ENCODE measurements at regions not wholly inside any gene's neighbourhood (a gene's known extent, or its start where the extent isn't known, plus 50 kb on each side); places are given as distances from the start of the nearest gene placed in this dataset.

DNA sequence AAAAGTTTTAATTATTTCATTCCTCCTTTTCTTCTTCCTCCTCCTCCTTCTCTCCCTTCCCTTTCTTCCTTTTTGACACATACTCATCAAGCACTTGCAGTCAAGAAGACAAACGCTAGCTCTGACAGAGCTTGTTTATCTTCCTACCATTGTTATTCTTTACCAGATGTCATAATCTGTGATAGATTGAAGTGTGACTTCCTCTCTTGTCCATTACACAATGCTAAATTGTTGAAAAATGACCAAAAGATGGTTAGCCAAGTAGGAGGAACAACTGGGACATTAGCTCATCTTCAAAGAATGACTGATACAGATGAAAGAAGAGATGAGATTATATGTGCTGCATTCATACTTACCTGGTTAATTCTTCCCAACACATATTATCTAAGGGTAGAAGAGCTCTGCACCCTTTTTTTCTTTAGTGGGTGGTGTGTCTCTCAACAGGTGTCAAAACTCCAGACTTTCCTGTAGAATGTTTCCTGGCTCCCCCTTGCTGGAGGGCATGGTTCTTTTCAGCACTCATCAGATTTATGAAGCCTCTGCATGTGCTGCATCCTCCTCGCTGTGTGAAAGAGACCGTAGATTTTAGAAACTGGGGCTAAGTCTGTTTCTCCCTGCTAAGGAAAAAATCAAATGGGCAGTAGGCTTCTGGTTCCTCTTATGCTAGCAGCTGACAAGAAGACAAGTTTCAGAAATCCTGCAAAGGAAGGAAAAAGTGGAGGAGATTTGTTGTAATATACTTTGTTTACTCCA lies 147.1 kb downstream of the TMX1 start:
- DNase-seq (ENCODE audit: low read depth): no peak
- in situ Hi-C loops (cut with HindIII; ENCODE audit: low pct_unique_long_range_greater_than_20kb, low sequenced_read_pairs): no loop called here

DNA sequence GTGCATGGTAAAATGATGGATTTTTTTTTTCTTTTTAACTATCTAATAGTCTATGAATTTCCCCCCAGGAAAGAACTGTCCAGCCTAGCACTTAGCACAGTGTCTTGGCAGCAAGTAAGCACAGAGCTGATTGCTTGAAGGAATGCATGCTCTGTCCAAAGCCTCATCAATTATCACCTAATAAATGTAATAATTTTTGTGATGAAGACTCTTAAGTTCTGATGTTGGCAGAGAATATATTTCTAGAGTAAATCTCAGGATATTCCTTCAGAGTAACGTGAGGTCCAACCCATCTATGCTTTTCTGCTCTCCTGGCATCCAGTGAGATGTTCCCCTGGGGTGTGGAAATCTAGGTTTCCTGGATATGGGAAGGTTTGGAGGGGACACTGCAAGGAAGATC lies 152.4 kb downstream of the TMX1 start:
- in situ Hi-C loops (cut with HindIII; ENCODE audit: low pct_unique_long_range_greater_than_20kb, low sequenced_read_pairs): no loop called here
- DNase-seq (ENCODE audit: low read depth): no peak

DNA sequence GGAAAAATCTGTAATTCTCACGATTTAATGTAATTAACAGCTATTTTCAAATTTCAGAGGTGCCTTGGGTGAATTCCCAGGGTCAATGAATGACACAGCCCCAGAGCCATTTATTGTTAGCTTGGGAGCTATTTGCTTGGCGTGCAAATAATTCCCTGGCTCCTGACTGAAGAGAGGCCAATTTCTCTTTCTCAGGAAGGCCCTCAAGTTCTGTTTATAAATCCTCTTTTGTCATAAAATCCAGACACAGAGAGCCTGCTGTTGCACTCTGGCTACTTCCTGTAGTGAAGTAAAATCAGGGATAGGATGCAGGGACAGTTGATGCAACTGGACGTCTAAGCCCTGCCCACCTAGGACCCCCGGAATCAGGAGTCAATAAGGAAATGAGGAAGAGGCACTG lies 154.3 kb downstream of the TMX1 start:
- DNase-seq (ENCODE audit: low read depth): no peak
- in situ Hi-C loops (cut with HindIII; ENCODE audit: low pct_unique_long_range_greater_than_20kb, low sequenced_read_pairs): no loop called here

DNA sequence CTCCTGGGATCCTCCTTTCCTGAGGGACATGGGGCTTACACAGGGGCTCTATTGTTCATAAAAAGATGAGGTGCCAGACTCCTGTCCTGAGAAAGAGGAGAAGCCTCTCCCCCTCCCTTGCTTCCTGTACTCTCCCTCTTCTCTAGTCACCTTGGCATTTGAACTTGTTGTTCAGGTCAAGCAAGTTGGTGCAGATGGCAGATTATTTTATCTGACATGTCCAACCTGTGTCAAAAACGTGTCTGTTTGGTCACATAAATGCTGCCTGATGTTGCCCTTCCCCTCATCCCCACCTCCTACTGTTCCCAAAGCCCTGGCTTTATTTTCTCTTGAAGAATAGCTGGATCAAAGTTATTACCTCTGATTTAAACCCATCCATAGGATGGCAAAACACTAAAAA lies 154.8 kb downstream of the TMX1 start:
- no peak for DNase-seq (ENCODE audit: low read depth)
- in situ Hi-C loops (cut with HindIII; ENCODE audit: low pct_unique_long_range_greater_than_20kb, low sequenced_read_pairs): no loop called here

DNA sequence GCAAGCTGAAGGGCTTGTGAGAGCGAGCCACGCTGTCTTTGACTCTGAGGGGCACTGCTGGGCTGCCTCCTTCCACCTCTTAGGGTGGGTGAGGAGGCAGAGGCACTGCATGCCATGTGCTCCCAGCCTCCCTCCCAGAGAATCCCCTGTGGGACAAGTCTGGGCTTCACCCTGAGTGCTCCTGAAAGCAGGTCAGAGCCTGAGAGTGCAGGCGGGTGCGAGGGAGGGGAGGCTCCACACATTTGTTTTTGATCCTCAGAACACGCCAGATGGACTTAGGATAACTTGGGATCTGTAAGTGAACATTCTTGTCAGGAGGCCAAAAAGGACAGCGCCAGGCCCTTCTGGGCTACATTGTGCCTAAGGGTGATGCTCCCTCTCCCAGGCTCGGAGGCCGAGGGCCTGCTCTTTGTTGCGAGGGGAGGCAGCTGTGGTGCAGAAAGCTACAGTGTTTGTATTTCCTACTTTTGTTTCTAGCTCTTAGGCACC lies 155.4 kb downstream of the TMX1 start:
- in situ Hi-C loops (cut with HindIII; ENCODE audit: low pct_unique_long_range_greater_than_20kb, low sequenced_read_pairs): no loop called here
- no peak for DNase-seq (ENCODE audit: low read depth)

DNA sequence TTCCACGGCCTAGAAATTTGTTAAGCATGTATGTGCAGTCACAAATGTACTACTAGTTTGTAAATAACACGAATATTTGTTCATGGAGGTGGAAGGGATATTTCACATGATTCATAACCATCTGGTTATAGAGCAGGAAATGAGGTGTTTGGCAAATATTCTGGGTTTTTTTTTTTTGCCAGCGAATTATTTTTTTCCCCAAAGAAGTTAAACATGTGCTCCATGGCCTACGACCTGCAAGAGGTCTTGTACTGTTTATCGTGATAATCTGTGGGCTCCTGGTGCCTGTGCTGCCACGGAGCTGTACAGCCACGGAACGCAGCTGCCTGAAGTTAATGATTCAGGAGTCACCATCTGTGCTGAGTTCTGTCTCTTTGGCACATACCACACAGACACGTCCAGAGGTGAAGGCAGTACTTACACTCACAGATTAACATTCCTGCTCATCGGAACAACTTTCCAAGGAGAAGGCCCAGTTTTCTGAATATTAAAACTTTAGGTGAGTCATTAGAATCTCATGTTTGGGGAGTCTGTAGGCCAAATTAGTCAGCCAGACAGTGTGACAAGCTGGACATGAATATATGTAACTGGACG lies 156.3 kb downstream of the TMX1 start:
- in situ Hi-C loops (cut with HindIII; ENCODE audit: low pct_unique_long_range_greater_than_20kb, low sequenced_read_pairs): no loop called here
- DNase-seq (ENCODE audit: low read depth): peak; percentile 69

DNA sequence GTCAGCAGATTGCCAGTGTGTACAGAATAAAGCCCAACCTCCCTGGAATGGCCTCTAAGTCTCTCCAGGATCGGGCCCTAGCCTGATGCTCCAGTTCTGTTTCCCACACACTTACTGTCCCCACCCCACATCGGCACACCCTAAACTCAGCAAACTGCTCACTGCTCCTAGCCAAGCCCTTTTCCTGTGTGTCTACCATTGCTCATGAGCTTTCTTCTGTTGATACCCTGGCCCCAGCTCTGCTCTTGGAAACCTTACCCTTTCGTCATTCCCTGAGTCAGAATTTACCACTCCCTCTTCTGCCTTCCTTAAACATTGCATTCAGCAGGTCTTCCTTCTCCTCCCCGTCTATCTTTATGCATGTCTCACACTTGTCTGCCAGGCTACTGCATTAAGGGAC lies 158.9 kb downstream of the TMX1 start:
- peak; percentile 71 for DNase-seq (ENCODE audit: low read depth)
- in situ Hi-C loops (cut with HindIII; ENCODE audit: low pct_unique_long_range_greater_than_20kb, low sequenced_read_pairs): no loop called here

DNA sequence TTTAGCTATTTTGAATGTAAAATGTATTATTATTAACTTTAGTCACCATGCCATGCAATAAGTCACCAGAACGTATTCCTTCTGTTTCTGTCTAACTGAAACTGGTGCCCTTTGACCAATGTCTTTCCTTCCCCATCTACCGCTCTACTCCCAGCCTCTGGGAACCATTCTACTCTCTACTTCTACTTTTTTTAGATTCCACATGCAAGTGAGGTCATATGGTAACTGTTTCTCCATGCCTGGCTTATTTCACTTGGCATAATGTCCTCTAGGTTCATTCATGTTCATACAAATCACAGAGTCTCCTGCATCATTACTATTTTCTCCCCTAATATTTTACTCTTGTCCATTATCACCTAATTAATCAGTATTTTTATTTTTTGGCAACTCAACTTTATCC lies 160.1 kb downstream of the TMX1 start:
- in situ Hi-C loops (cut with HindIII; ENCODE audit: low pct_unique_long_range_greater_than_20kb, low sequenced_read_pairs): no loop called here
- no peak for DNase-seq (ENCODE audit: low read depth)

DNA sequence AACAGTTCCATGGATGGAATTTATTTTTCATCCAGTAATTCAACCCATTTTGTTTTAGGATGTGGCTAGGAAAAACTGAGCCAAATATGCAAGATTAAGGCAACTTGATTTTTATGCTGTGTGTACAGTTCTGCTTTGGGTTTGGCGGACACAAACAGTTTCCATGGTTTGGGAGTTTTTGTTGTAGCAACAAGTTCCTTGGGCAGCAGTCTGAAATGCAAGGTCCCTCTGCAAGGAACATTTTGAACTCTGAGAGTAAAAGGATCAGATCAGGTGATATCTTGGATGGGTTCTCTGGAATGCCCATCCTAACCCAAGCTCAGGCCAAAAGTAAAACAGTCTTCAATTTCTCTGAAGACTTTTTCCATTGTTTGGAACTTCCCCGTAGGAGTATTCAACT lies 161.2 kb downstream of the TMX1 start:
- DNase-seq (ENCODE audit: low read depth): no peak
- in situ Hi-C loops (cut with HindIII; ENCODE audit: low pct_unique_long_range_greater_than_20kb, low sequenced_read_pairs): no loop called here

DNA sequence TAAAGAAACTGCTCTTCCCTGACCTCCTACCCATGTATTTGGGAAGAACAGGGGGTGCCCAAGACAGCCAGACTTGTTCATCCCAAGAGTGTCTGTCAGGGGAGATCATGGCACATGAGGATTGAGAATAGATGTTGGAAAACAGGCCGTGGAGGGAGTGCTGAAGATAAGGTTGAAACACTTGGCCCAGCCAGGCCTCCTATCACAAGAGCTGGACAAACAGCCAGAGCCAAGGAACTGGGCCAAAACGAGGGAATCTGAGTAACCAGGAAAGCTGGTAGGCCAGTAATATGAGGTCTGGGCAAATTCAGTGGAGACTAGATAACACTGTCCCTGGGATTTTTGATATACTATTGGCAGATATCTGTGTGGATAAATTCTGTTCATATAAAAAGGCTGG lies 161.7 kb downstream of the TMX1 start:
- in situ Hi-C loops (cut with HindIII; ENCODE audit: low pct_unique_long_range_greater_than_20kb, low sequenced_read_pairs): no loop called here
- DNase-seq (ENCODE audit: low read depth): no peak

DNA sequence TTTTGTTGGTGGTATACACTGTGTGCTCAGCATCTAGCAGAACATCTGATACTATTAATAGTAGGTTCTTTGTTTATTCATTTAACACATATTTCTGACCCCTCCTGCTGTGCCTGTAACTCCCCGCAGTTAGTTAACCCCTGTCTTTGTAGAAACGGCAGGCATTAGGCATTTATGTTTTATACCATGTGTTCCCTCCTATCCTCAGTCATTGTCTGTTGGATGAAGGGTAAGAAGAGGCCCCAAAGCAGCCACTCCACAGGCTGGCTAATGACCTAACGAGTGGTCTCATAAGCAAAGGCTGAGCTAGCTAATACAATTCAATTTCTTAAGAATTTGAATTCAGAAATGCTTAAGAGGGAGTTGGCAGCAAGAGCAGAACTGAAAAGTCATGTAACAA lies 170.8 kb downstream of the TMX1 start:
- no peak for DNase-seq (ENCODE audit: low read depth)
- in situ Hi-C loops (cut with HindIII; ENCODE audit: low pct_unique_long_range_greater_than_20kb, low sequenced_read_pairs): no loop called here

DNA sequence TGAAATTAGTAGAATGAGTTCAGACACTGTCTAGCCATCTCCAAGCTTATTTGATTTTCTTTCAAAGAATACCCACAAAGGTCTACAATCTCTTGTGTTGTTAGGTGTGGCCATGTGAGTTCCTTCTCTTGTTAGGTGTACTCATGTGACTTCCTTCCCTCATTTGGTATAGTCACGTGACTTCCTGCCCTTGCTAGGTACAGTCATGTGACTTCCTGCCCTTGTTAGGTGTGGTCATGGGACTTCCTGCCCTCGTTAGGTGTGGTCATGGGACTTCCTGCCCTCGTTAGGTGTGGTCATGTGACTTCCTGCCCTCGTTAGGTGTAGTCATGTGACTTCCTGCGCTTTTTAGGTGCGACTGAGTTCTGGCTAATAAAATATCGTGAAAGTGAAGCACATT lies 179.6 kb downstream of the TMX1 start:
- no peak for DNase-seq (ENCODE audit: low read depth)
- in situ Hi-C loops (cut with HindIII; ENCODE audit: low pct_unique_long_range_greater_than_20kb, low sequenced_read_pairs): no loop called here

DNA sequence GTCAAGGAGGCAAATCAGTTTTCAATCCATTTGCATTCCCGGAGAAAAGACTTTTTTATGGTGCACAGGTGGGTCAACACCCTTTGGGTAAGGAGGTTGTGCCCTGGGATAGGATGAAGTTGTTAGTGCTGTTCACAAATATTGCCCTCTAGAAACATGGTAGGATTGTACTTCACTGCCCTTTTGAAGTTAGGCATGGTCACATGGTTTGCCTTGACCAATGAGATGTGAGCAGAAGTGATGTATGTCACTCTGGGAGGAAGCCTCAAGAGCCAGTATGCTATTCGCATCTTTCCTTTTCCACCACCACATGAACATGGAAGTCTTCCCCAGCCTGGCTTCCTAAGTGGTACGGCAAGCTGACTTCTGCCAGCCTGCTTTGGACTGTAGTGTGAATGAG lies 182.7 kb downstream of the TMX1 start:
- no peak for DNase-seq (ENCODE audit: low read depth)
- in situ Hi-C loops (cut with HindIII; ENCODE audit: low pct_unique_long_range_greater_than_20kb, low sequenced_read_pairs): no loop called here

DNA sequence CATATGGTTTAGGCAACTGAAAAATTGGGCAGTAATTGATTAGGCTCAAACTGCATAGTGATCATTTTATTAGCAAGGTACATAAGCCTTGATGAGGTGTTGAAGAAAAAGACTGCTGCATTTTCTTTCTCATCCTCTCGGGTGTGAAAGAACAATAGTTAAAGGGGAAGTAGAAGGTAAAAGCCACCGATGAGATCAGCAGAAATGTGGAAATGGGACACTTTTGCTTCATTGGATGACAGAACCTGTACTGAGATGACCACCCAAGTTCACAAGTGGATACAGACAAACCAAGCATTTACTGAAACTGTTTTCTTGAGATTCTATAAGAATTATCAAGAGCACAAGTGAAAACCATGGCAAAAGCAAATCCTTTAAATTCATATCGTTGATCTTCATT lies 184.0 kb downstream of the TMX1 start:
- DNase-seq (ENCODE audit: low read depth): no peak
- in situ Hi-C loops (cut with HindIII; ENCODE audit: low pct_unique_long_range_greater_than_20kb, low sequenced_read_pairs): no loop called here

DNA sequence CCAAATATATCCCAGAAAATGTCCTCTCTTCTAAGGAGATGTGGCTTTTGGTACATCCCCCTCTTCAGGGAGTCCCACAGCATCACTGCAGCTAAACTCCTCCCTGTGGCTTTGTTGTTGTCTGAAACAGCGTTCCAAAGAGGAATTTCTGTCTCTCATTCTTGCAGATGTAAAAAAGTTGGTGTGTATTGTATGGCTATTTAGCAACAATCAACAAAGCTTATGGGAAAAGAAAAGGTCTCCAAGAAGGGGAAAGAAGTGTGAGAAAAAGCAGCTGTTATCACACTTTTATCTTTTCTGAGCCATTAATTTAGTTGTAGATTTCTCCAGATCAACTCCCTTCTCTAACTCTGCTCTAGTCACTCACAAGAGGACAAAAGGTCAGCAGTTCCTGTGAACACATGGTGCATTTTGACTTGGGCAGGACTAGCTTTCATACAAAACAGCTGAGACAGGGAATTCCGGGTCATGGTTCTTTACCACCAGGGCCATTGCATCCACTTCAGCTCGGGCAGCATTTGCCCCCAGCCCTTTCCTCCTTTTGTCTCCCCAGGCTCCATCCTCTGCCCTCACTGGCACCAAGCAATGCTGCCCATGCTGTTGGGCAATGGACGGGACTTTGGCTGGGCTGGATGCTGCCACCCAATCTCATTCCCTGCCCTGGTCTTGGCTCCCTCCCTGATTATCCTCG lies 184.7 kb downstream of the TMX1 start:
- in situ Hi-C loops (cut with HindIII; ENCODE audit: low pct_unique_long_range_greater_than_20kb, low sequenced_read_pairs): no loop called here
- DNase-seq (ENCODE audit: low read depth): no peak

DNA sequence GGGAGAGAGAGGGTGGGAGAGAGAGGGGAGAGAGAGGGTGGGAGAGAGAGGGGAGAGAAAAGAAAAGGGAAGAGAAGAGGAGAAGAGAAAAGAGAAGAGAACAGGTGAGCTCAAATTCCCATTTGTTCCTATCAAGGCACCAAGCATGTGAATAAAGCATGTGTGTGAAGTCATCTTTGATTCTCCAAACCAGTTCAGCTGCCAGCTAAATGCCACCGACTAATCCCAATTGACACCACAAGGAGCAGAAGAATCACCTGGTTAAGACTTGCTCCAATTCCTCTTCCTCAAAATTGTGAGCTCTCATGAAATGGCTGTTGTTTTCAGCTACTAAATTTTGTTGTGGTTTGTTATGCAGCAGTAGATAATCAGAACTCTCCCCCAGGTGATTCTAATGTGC lies 188.9 kb downstream of the TMX1 start:
- no peak for DNase-seq (ENCODE audit: low read depth)
- in situ Hi-C loops (cut with HindIII; ENCODE audit: low pct_unique_long_range_greater_than_20kb, low sequenced_read_pairs): no loop called here

DNA sequence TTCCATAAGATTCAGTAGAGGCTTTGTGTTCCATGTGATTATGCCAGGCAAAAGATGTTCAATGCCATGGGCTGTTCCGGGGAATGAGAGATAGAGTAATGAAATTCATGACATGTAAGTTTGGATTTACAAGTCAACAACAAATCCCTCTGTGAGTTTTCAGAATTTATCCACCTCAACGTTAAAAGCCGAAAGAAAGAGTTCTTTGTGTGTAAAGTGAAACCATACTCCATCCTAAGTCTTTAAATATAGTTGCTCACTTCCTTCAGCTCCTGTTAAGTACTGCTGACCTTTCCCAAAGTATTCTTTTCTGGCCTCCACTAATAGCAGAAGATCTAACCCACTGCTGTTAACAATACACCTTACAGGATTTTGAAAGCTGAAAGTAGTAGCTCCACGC lies 190.0 kb downstream of the TMX1 start:
- in situ Hi-C loops (cut with HindIII; ENCODE audit: low pct_unique_long_range_greater_than_20kb, low sequenced_read_pairs): no loop called here
- DNase-seq (ENCODE audit: low read depth): no peak

DNA sequence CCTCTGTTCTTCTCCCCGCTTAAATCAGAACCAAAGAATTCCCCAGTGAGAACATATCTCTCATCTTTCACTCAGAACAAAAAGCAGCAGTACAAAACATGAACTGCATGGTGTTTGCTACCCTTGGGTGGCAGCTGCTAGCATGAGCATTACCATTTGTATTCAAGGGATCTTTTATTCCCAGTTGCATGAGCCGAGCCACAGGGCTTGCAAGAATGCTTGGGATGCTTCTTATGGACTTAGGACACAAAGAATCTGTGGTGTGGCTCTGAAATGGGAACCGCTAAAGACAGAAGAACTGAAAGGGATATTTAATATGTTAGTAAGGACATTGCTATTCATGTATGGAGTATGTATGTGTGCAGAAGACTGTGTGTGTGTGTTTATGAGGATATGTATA lies 190.6 kb downstream of the TMX1 start:
- DNase-seq (ENCODE audit: low read depth): no peak
- in situ Hi-C loops (cut with HindIII; ENCODE audit: low pct_unique_long_range_greater_than_20kb, low sequenced_read_pairs): no loop called here

DNA sequence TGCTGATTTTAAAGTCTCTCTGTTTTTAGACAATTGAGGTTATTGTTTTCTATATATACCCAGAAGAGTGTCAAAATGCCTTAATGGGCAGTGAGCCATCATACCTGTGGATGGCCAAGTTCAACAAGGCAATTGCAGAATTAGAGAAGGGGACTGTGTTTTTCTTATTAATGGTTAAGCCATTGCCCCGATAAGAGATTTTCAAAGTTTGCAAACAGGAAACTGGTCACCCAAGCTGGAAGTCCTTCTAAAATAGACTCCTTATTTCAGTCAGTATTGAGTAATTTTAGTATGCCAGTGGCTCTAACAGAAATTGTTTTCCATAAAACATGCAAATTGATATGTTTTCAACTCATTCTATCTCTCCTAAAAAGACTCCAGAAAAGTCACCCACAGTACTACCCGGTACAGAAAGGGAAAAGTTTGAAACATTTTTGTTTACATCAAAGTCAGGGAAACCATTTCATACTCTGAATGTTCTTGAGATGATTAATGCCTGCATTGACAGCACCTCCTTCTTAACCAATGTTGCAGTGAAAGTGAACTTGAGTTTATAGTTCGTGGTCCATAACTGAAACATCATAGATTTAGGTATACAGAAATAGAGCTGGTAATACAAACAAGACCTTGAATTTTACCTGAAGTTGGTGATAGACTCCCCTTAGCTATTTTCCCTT lies 191.1 kb downstream of the TMX1 start:
- DNase-seq (ENCODE audit: low read depth): no peak
- in situ Hi-C loops (cut with HindIII; ENCODE audit: low pct_unique_long_range_greater_than_20kb, low sequenced_read_pairs): no loop called here

Data from Caki2 (cell line).